GM23248 (cell line): ENCODE measurements at regions not wholly inside any gene's neighbourhood (a gene's known extent, or its start where the extent isn't known, plus 50 kb on each side); places are given as distances from the start of the nearest gene placed in this dataset.

Experiments
- DNase-seq: peaks from one replicate; pipeline ENCODE4 v3.0.0-alpha.2; 2015
- H2AFZ ChIP-seq: fragments of 200-600 bp; sonication (generic); 2 replicates; pipeline ENCODE4 v1.6.1; 2016; ENCODE audit warnings: antibody characterized with exemption
- H3F3A ChIP-seq: fragments of 200-600 bp; sonication (generic); 2 replicates; pipeline ENCODE4 v1.6.1; 2016; ENCODE audit warnings: mild to moderate bottlenecking, antibody characterized with exemption, mixed run types; ENCODE audit not compliant: insufficient read depth
- H3K27ac ChIP-seq: fragments of 200-600 bp; sonication (generic); 2 replicates; pipeline ENCODE4 v1.5.1; 2016; ENCODE audit warnings: mild to moderate bottlenecking
- H3K27me3 ChIP-seq: fragments of 200-600 bp; sonication (generic); replicated peaks from 2 replicates; pipeline ENCODE4 v1.6.1; 2016; ENCODE audit warnings: mild to moderate bottlenecking; ENCODE audit not compliant: insufficient read depth
- H3K36me3 ChIP-seq: fragments of 200-600 bp; sonication (generic); 2 replicates; pipeline ENCODE4 v1.6.1; 2016; ENCODE audit warnings: low read depth, mild to moderate bottlenecking
- H3K4me1 ChIP-seq: fragments of 200-600 bp; sonication (generic); 2 replicates; pipeline ENCODE4 v1.6.1; 2016; ENCODE audit warnings: mild to moderate bottlenecking; ENCODE audit not compliant: insufficient read depth
- H3K4me2 ChIP-seq: fragments of 200-600 bp; sonication (generic); one replicate; pipeline ENCODE4 v1.6.1; 2016; ENCODE audit warnings: mild to moderate bottlenecking; ENCODE audit not compliant: unreplicated experiment
- H3K4me3 ChIP-seq: fragments of 200-600 bp; sonication (generic); 2 replicates; pipeline ENCODE4 v1.5.1; 2016; ENCODE audit warnings: mild to moderate bottlenecking
- H3K79me2 ChIP-seq: fragments of 200-600 bp; sonication (generic); 2 replicates; pipeline ENCODE4 v1.6.1; 2016; ENCODE audit warnings: mild to moderate bottlenecking; ENCODE audit not compliant: insufficient read depth
- H3K9ac ChIP-seq: fragments of 200-600 bp; sonication (generic); 2 replicates; pipeline ENCODE4 v1.6.1; 2016; ENCODE audit warnings: mild to moderate bottlenecking
- H3K9me2 ChIP-seq: fragments of 200-600 bp; sonication (generic); 2 replicates; pipeline ENCODE4 v1.6.1; 2016; ENCODE audit warnings: mixed run types, mild to moderate bottlenecking, moderate library complexity; ENCODE audit not compliant: insufficient read depth
- H3K9me3 ChIP-seq: fragments of 200-600 bp; sonication (generic); one replicate; pipeline ENCODE4 v1.6.1; 2017; ENCODE audit warnings: low read depth
- H4K20me1 ChIP-seq: fragments of 200-600 bp; sonication (generic); 2 replicates; pipeline ENCODE4 v1.6.0; 2016; ENCODE audit not compliant: insufficient read depth
- EZH2 ChIP-seq: fragments of 200-600 bp; sonication (generic); IDR thresholded peaks from 2 replicates; pipeline ENCODE4 v1.6.1; 2018; ENCODE audit warnings: antibody characterized with exemption, mild to moderate bottlenecking; ENCODE audit not compliant: insufficient read depth, poor library complexity, severe bottlenecking
- EZH2phosphoT487 ChIP-seq: fragments of 200-600 bp; sonication (generic); IDR thresholded peaks from 2 replicates; pipeline ENCODE4 v1.6.1; 2018; ENCODE audit warnings: antibody characterized with exemption, moderate library complexity, mild to moderate bottlenecking, low read depth; ENCODE audit not compliant: insufficient read depth
- WGBS, 2 experiments: methylation state at CpG; one replicate each; pipeline ENCODE4 v1.1.6; 2015 to 2017; ENCODE audit warnings: low lambda C conversion rate in 2 of 2, low coverage in 1 of 2; ENCODE audit errors: missing lambda C conversion rate in 2 of 2; 5-methylcytosine and 5-hydroxymethylcytosine counted together
- in situ Hi-C: fragments of 300-500 bp; cut with MboI; formaldehyde crosslinking; loops from 2 replicates; pipeline ENCODE4 v1.15.0; 2020

DNA sequence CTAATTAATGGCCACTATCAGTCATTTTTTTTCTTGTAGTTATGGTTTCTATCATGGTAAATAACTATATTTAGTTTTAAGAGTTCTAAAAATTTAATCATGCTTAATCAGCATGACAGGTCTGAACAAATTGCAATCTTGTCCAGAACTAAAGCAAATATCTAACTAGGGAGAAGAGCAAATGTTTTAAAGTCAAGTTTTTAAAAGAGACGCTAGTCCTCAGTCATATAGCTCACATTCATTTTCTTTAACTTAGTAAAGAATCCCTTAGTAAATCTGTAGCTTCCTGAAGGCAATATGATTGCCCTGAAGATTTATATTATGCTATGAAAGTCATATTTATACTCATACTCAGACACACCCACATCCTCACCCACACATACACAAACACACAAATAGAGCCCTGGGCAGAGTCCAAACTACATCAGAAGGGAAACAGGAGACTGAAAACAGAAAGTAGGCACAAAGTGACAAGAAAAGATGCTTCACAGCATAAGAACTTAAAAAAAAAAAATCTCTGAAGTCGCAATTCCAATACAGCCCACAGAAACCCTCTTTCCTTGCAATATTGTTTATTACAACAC lies 1149.1 kb downstream of the SI start:
- Histone ChIP-seq H3K4me1 (no peaks in the 10 kb centered on the region), H3K9ac (no peak overlapping the region), H3K27ac (no peak overlapping the region), H3K9me3 (no peaks in the 10 kb centered on the region), H3K79me2 (no peaks in the 10 kb centered on the region), H3K4me3 (no peak overlapping the region), H3K36me3 (no peaks in the 10 kb centered on the region), H3K27me3 (no peaks in the 10 kb centered on the region), H3K9me2 (no peaks in the 10 kb centered on the region), H3K4me2 (no peak overlapping the region), H2AFZ (no peak overlapping the region), H4K20me1 (no peaks in the 10 kb centered on the region), H3F3A (no peaks in the 10 kb centered on the region)
- no peak for DNase-seq
- WGBS, 2 experiments, result 8 to 14% methylated on average over 2 of the region's 2 CpGs
- in situ Hi-C loops, result no loop called here
- no peak for TF ChIP-seq EZH2
- TF ChIP-seq EZH2phosphoT487, result no peak

DNA sequence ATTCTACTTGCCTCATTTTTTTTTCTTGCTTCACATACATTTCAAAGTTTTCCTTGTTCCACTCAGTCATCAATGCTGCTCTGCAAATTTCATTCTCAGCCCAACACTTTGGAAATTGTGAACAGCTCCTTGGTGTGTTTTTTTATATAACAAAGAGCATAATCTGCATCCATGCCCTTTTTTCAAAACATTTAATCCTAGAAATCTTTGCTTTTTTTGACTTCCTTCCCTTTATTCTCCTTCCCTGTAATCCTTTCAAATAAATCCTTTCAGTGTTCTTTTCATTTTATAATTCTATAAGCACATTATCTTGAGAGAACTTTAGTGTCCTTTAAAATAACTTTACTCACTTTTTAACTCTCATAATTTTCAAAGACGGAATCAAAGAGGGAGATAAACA lies 1150.8 kb downstream of the SI start:
- in situ Hi-C loops, result no loop called here
- no peaks in the 10 kb centered on the region for H3K27me3 ChIP-seq
- WGBS, 2 experiments, result 0% methylated on average over 1 of the region's 1 CpG
- no peaks in the 10 kb centered on the region for H4K20me1 ChIP-seq
- no peaks in the 10 kb centered on the region for H3K9me2 ChIP-seq
- no peaks in the 10 kb centered on the region for H3F3A ChIP-seq
- H3K27ac ChIP-seq, result no peak overlapping the region
- H2AFZ ChIP-seq, result no peak overlapping the region
- H3K36me3 ChIP-seq, result no peaks in the 10 kb centered on the region
- no peaks in the 10 kb centered on the region for H3K79me2 ChIP-seq
- H3K4me2 ChIP-seq, result no peak overlapping the region
- TF ChIP-seq EZH2 (no peak), EZH2phosphoT487 (no peak)
- no peak for DNase-seq
- no peak overlapping the region for H3K4me3 ChIP-seq
- no peaks in the 10 kb centered on the region for H3K9me3 ChIP-seq
- no peaks in the 10 kb centered on the region for H3K4me1 ChIP-seq
- no peak overlapping the region for H3K9ac ChIP-seq

DNA sequence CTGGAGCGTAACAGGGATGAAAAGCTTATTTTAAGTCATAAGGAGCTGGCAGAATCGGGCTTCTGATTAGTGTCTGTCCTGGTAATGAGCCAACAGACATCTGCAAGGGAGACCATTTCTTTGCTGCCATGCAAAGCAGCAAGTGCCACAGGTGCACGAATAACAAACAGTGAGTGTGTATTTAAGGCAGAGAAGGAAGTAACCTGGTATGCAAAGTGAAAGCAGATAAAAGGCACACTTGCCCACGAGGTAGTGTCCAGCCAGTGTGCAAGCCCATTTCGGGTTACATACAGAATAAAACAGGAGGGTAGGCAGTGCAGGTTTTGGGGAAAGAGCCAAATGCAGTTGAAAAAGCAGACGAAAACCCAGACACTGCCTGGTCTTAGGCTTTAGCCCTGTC lies 1153.7 kb downstream of the SI start:
- TF ChIP-seq EZH2phosphoT487 (no peak), EZH2 (no peak)
- Histone ChIP-seq H3K4me1 (no peaks in the 10 kb centered on the region), H2AFZ (no peak overlapping the region), H3K4me3 (no peak overlapping the region), H3K79me2 (no peaks in the 10 kb centered on the region), H3K9me3 (peaks cover 4% of the 10 kb centered on the region), H3K36me3 (no peaks in the 10 kb centered on the region), H3K27ac (no peak overlapping the region), H3F3A (no peaks in the 10 kb centered on the region), H3K4me2 (no peak overlapping the region), H4K20me1 (no peaks in the 10 kb centered on the region), H3K9me2 (no peaks in the 10 kb centered on the region), H3K27me3 (no peaks in the 10 kb centered on the region), H3K9ac (no peak overlapping the region)
- DNase-seq, result no peak
- WGBS, 2 experiments, result 6 to 9% methylated on average over 6 of the region's 6 CpGs
- in situ Hi-C loops, result no loop called here

DNA sequence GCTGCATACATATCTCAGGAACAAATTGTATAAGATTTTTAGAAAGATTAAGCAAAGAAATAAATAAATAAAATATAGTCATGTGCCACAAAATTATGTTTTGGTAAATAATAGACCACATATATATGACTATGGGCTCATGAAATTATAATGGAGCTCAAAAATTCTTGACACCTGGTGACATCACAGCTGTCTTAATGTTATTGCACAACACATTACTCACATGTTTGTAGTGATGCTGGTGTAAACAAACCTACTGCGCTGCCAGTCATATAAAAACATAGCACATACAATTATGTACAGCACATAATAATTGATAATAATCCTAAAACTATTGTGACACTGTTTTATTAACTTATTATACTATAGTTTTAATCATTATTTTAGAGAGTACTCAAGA lies 1159.1 kb downstream of the SI start:
- no peaks in the 10 kb centered on the region for H3K79me2 ChIP-seq
- no peak for TF ChIP-seq EZH2
- TF ChIP-seq EZH2phosphoT487, result no peak
- no peak overlapping the region for H3K27ac ChIP-seq
- in situ Hi-C loops, result no loop called here
- H3K27me3 ChIP-seq, result no peaks in the 10 kb centered on the region
- no peaks in the 10 kb centered on the region for H3F3A ChIP-seq
- H3K9me2 ChIP-seq, result no peaks in the 10 kb centered on the region
- H3K4me1 ChIP-seq, result no peaks in the 10 kb centered on the region
- H3K4me2 ChIP-seq, result no peak overlapping the region
- H4K20me1 ChIP-seq, result no peaks in the 10 kb centered on the region
- WGBS, 2 experiments, result 47 to 64% methylated on average over 1 of the region's 1 CpG
- no peaks in the 10 kb centered on the region for H3K36me3 ChIP-seq
- no peak overlapping the region for H3K9ac ChIP-seq
- DNase-seq, result no peak
- H2AFZ ChIP-seq, result no peak overlapping the region
- no peak overlapping the region for H3K4me3 ChIP-seq
- peaks cover 4% of the 10 kb centered on the region for H3K9me3 ChIP-seq
